ENCODE measurements at regions not wholly inside any gene's neighbourhood (a gene's known extent, or its start where the extent isn't known, plus 50 kb on each side); places are given as distances from the start of the nearest gene placed in this dataset.

DNA sequence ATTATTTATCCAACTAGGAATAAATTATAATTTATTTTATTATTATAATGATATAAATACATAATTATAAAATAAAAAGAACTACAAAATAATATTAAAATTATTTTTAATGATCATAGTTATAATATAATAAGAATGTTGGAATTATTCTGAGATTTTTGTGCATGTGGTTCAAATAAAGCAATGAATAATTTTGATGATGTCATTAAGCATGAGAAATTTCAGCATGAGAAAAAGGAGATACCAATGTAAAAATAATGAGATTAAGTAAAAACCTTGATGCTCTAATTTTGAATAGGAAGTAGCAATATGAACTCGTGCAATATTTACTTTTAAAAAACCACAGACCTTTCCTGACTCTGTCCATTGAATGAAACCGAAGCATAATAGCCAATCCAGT is 181.8 kb upstream of the MTNR1B start:
- no peak for TF ChIP-seq POLR2AphosphoS5 (IDR thresholded peaks at IDR 0.05)
- no peak for TF ChIP-seq EZH2 (IDR thresholded peaks at IDR 0.05; ENCODE audit: borderline replicate concordance, insufficient read depth, low read length, poor library complexity, severe bottlenecking)
- TF ChIP-seq, protein P1, sequence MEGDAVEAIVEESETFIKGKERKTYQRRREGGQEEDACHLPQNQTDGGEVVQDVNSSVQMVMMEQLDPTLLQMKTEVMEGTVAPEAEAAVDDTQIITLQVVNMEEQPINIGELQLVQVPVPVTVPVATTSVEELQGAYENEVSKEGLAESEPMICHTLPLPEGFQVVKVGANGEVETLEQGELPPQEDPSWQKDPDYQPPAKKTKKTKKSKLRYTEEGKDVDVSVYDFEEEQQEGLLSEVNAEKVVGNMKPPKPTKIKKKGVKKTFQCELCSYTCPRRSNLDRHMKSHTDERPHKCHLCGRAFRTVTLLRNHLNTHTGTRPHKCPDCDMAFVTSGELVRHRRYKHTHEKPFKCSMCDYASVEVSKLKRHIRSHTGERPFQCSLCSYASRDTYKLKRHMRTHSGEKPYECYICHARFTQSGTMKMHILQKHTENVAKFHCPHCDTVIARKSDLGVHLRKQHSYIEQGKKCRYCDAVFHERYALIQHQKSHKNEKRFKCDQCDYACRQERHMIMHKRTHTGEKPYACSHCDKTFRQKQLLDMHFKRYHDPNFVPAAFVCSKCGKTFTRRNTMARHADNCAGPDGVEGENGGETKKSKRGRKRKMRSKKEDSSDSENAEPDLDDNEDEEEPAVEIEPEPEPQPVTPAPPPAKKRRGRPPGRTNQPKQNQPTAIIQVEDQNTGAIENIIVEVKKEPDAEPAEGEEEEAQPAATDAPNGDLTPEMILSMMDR (IDR thresholded peaks at IDR 0.05; ENCODE audit: poor library complexity, severe bottlenecking) = no peak
- no peak for TF ChIP-seq REST (IDR thresholded peaks at IDR 0.05; ENCODE audit: borderline replicate concordance)
- TF ChIP-seq SMC3 (conservative IDR thresholded peaks at IDR 0.05; ENCODE audit: poor library complexity) = no peak
- TF ChIP-seq MXI1 (conservative IDR thresholded peaks at IDR 0.05; ENCODE audit: poor library complexity, severe bottlenecking) = no peak
- TF ChIP-seq EP300 (conservative IDR thresholded peaks at IDR 0.05; ENCODE audit: poor library complexity, severe bottlenecking) = no peak
- TF ChIP-seq RAD21 (conservative IDR thresholded peaks at IDR 0.05) = no peak
- TF ChIP-seq TAF1 (IDR thresholded peaks at IDR 0.05; ENCODE audit: low read depth) = no peak

Data from neural cell (in vitro differentiated cells).